OCI-LY7 (cell line): ENCODE measurements at regions not wholly inside any gene's neighbourhood (a gene's known extent, or its start where the extent isn't known, plus 50 kb on each side); places are given as distances from the start of the nearest gene placed in this dataset.

ENCODE experiments used
- BruUV-seq: library from RNA; stranded (reverse); fragments of 400-500 nt; replicated peaks from 2 replicates; lab custom pipeline; 2021; lab: Mats Ljungman, UMichigan
- CTCF ChIA-PET: fragments of 300-600 bp; sonication (Branson Sonifier 250); formaldehyde crosslinking; loops from one replicate; lab custom pipeline; 2022; ENCODE audit warnings: antibody characterized with exemption; ENCODE audit not compliant: unreplicated experiment; lab: Charles Lee
- POLR2A ChIA-PET: fragments of 300-600 bp; sonication (Branson Sonifier 250); formaldehyde crosslinking; loops from one replicate; lab custom pipeline; 2022; ENCODE audit warnings: antibody characterized with exemption; lab: Charles Lee
- DNase-seq: peaks from one replicate; pipeline ENCODE4 v3.0.0-alpha.2; 2015; ENCODE audit warnings: low spot score
- H2AFZ ChIP-seq: fragments of 200-600 bp; sonication (generic), shearing (Covaris generic); 2 replicates; pipeline ENCODE4 v1.6.1; 2014; ENCODE audit warnings: mild to moderate bottlenecking, antibody characterized with exemption, low read length, moderate library complexity
- H3K27ac ChIP-seq: fragments of 200-600 bp; sonication (generic); 2 replicates; pipeline ENCODE4 v1.5.1; 2014; ENCODE audit warnings: mixed run types, low read depth, mild to moderate bottlenecking, moderate library complexity, low read length, inconsistent platforms; ENCODE audit not compliant: poor library complexity, severe bottlenecking
- H3K36me3 ChIP-seq: fragments of 200-600 bp; sonication (generic); 2 replicates; pipeline ENCODE4 v1.6.1; 2014; ENCODE audit warnings: mild to moderate bottlenecking, antibody characterized with exemption, low read length, moderate library complexity, mixed read lengths; ENCODE audit not compliant: insufficient read depth
- H3K4me1 ChIP-seq: fragments of 200-600 bp; sonication (generic); 2 replicates; pipeline ENCODE4 v1.5.1; 2014; ENCODE audit warnings: mild to moderate bottlenecking, low read length; ENCODE audit not compliant: insufficient read depth, poor library complexity, severe bottlenecking
- H3K4me2 ChIP-seq: fragments of 200-600 bp; sonication (generic); 2 replicates; pipeline ENCODE4 v1.6.1; 2014; ENCODE audit warnings: mild to moderate bottlenecking, low read length
- H3K4me3 ChIP-seq: fragments of 200-600 bp; sonication (generic); 2 replicates; pipeline ENCODE4 v1.5.1; 2014; ENCODE audit warnings: mild to moderate bottlenecking, low read depth, low read length; ENCODE audit not compliant: poor library complexity, severe bottlenecking
- H3K79me2 ChIP-seq: fragments of 200-600 bp; sonication (generic); 2 replicates; pipeline ENCODE4 v1.6.1; 2016; ENCODE audit warnings: low read depth, mild to moderate bottlenecking, low read length, moderate library complexity, mixed read lengths; ENCODE audit not compliant: insufficient read depth
- H3K9me2 ChIP-seq: fragments of 200-600 bp; sonication (generic); 2 replicates; pipeline ENCODE4 v1.6.1; 2016; ENCODE audit warnings: mild to moderate bottlenecking, low read length, mixed read lengths; ENCODE audit not compliant: insufficient read depth
- H3K9me3 ChIP-seq: fragments of 200-600 bp; sonication (generic); 2 replicates; pipeline ENCODE4 v1.6.1; 2014; ENCODE audit warnings: mild to moderate bottlenecking, mixed run types, low read length, mixed read lengths
- H4K20me1 ChIP-seq: fragments of 200-600 bp; sonication (generic); 2 replicates; pipeline ENCODE4 v1.6.1; 2014; ENCODE audit warnings: mild to moderate bottlenecking, antibody characterized with exemption, low read length, moderate library complexity, mixed read lengths; ENCODE audit not compliant: insufficient read depth
- EZH2phosphoT487 ChIP-seq: fragments of 200-600 bp; sonication (generic); IDR thresholded peaks from 2 replicates; pipeline ENCODE4 v1.6.1; 2018; ENCODE audit warnings: low read depth, borderline replicate concordance, mild to moderate bottlenecking, mixed run types, antibody characterized with exemption, low read length, moderate library complexity, mixed read lengths
- intact Hi-C: fragments of 100-400 bp; cut with micrococcal nuclease; formaldehyde crosslinking; loops from one replicate; pipeline ENCODE4 v1.10.0; 2022; ENCODE audit not compliant: unreplicated experiment
- TF ChIP-seq, protein P1 (sequence below): fragments of 200-600 bp; sonication (generic); conservative IDR thresholded peaks from 2 replicates; pipeline ENCODE4 v1.5.1; 2014; ENCODE audit warnings: mild to moderate bottlenecking, antibody characterized with exemption, low read length, moderate library complexity, mixed read lengths

DNA sequence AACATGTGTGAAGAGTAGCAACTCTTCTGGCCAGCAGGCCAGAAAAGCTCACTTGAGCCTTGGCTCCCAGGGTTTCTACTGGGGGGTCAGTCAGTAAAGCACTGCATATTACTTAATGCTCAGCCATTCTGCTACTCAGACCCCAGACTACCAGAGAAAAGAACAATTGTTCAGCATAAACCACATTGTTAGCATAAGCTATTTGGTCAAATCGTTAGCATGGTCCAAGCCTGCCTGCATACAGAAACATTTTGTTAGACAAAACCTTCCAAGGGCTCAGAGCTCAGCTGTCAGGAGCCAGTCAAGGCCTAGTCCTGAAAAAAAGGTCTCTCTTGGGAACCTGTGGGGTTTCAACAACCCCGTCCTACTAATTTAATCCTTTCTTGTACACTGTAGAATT, 449.3 kb downstream of the PRR16 start:
- Histone ChIP-seq H3K36me3 (no peaks in the 10 kb centered on the region), H3K27ac (no peak overlapping the region), H2AFZ (no peak overlapping the region), H3K4me3 (no peak overlapping the region), H4K20me1 (no peaks in the 10 kb centered on the region), H3K4me1 (no peaks in the 10 kb centered on the region), H3K79me2 (no peaks in the 10 kb centered on the region), H3K9me2 (no peaks in the 10 kb centered on the region), H3K4me2 (no peak overlapping the region), H3K9me3 (no peaks in the 10 kb centered on the region)
- TF ChIP-seq, protein P1, sequence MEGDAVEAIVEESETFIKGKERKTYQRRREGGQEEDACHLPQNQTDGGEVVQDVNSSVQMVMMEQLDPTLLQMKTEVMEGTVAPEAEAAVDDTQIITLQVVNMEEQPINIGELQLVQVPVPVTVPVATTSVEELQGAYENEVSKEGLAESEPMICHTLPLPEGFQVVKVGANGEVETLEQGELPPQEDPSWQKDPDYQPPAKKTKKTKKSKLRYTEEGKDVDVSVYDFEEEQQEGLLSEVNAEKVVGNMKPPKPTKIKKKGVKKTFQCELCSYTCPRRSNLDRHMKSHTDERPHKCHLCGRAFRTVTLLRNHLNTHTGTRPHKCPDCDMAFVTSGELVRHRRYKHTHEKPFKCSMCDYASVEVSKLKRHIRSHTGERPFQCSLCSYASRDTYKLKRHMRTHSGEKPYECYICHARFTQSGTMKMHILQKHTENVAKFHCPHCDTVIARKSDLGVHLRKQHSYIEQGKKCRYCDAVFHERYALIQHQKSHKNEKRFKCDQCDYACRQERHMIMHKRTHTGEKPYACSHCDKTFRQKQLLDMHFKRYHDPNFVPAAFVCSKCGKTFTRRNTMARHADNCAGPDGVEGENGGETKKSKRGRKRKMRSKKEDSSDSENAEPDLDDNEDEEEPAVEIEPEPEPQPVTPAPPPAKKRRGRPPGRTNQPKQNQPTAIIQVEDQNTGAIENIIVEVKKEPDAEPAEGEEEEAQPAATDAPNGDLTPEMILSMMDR, result no peak
- no peak for TF ChIP-seq EZH2phosphoT487
- DNase-seq, result no peak
- ChIA-PET POLR2A (no interaction called here), CTCF (no interaction called here)
- BruUV-seq, result no TSS peak
- intact Hi-C loops, result no loop called here

DNA sequence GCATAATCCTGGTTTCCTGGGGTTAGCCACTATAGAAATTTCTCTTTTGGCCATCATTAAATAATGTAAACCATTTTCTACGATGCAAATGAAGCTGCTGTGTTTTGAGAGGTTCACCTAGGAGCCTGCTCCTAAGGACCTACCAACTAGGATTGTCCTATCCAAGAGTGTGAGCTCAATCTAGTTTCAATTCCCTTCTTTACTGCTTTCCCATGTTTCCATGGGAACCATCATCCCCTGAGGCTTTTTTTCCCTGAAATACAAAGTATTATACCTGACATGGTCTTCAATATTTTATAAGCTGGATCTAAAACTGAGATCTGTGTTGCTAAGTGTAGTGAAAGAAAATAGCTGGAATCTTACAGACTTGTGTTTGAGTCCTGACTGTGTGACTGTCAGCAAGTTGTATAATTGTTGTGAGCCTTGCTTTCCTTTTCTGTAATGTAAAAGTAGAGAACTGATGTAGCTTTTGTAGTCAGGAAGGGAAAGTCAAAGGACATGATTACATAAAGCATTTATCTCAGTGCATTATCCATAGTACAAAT, 453.2 kb downstream of the PRR16 start:
- Histone ChIP-seq H3K9me3 (no peaks in the 10 kb centered on the region), H3K79me2 (no peaks in the 10 kb centered on the region), H2AFZ (no peak overlapping the region), H4K20me1 (no peaks in the 10 kb centered on the region), H3K27ac (no peak overlapping the region), H3K4me3 (no peak overlapping the region), H3K9me2 (no peaks in the 10 kb centered on the region), H3K4me1 (no peaks in the 10 kb centered on the region), H3K36me3 (no peaks in the 10 kb centered on the region), H3K4me2 (no peak overlapping the region)
- intact Hi-C loops, result no loop called here
- no peak for TF ChIP-seq EZH2phosphoT487
- TF ChIP-seq, protein P1, result no peak
- no peak for DNase-seq
- no TSS peak for BruUV-seq
- POLR2A ChIA-PET, result interaction anchor here (0.5 to 0.6 kb wide), 2 partner anchors 477 to 1833 kb away, joined by 3 read pairs; no protein-coding TSS in a partner anchor
- CTCF ChIA-PET, result no interaction called here

DNA sequence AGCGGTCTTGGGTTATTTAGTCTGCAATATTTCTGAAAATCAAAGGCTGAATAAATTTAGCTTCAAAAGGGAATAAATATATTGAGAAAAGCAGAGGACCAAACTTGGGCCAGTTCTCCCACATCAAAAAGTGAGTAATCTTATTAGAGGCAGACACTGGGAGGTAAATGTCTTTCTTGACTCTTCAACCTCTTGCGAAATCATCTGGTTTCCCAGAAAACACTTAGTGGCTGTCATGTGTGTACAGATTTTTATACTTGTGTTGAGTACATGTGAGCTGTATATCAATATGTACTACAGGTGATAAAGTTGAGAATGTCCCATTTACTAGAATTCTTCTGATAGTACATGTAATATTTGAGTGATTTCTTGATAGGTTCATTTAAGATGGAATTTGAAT, 454.9 kb downstream of the PRR16 start:
- intact Hi-C loops, result no loop called here
- TF ChIP-seq, protein P1, result no peak
- TF ChIP-seq EZH2phosphoT487, result no peak
- no peak overlapping the region for H2AFZ ChIP-seq
- no peak overlapping the region for H3K27ac ChIP-seq
- H3K4me2 ChIP-seq, result no peak overlapping the region
- no peaks in the 10 kb centered on the region for H3K79me2 ChIP-seq
- no peak for DNase-seq
- H3K4me3 ChIP-seq, result no peak overlapping the region
- ChIA-PET POLR2A (no interaction called here), CTCF (no interaction called here)
- H3K4me1 ChIP-seq, result no peaks in the 10 kb centered on the region
- no peaks in the 10 kb centered on the region for H4K20me1 ChIP-seq
- no peaks in the 10 kb centered on the region for H3K36me3 ChIP-seq
- no peaks in the 10 kb centered on the region for H3K9me2 ChIP-seq
- no peaks in the 10 kb centered on the region for H3K9me3 ChIP-seq
- no TSS peak for BruUV-seq
